ENCODE measurements at regions not wholly inside any gene's neighbourhood (a gene's known extent, or its start where the extent isn't known, plus 50 kb on each side); places are given as distances from the start of the nearest gene placed in this dataset.
A peak's percentile ranks its signal among the peaks of the same experiment; 100 is the strongest.

DNA sequence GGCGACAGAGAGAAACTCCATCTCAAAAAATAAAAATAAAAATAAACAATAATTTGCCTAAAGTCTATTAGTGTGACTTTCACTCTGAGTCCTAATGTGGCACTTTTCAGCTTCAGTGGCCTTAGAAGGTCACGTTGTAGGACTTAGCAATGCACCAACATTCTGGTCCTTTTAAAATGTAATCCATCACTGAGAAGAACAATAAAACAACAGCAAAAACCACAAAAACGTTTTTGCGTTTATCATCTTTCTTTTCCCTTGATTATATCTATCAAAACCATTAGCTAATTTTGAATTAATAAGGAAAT is 190.1 kb upstream of the ZNF608 start (continued):
- TF ChIP-seq, protein P1, sequence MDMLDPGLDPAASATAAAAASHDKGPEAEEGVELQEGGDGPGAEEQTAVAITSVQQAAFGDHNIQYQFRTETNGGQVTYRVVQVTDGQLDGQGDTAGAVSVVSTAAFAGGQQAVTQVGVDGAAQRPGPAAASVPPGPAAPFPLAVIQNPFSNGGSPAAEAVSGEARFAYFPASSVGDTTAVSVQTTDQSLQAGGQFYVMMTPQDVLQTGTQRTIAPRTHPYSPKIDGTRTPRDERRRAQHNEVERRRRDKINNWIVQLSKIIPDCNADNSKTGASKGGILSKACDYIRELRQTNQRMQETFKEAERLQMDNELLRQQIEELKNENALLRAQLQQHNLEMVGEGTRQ (IDR thresholded peaks at IDR 0.05; ENCODE audit: borderline replicate concordance, low read depth, low read length): no peak
- TF ChIP-seq CHD4 (IDR thresholded peaks at IDR 0.05): no peak
- TF ChIP-seq ZBED1 (IDR thresholded peaks at IDR 0.05; ENCODE audit: borderline replicate concordance): no peak
- 0 out of 2 replicates have a peak, but pooled peaks have one; percentile 22 for TF ChIP-seq BMI1 (IDR thresholded peaks at IDR 0.05; ENCODE audit: borderline replicate concordance)
- peak; percentile 48; the same call in 1 of the 2 replicates for TF ChIP-seq CREM (IDR thresholded peaks at IDR 0.05; ENCODE audit: low read depth)
- TF ChIP-seq NBN (IDR thresholded peaks at IDR 0.05): peak; percentile 7
- peak; percentile 80 for TF ChIP-seq BCL11A (IDR thresholded peaks at IDR 0.05; ENCODE audit: low read depth, low read length)
- peak; percentile 51; the same call in 1 of the 2 replicates for TF ChIP-seq FOXM1 (IDR thresholded peaks at IDR 0.05; ENCODE audit: low read depth, low read length)
- TF ChIP-seq MXI1 (IDR thresholded peaks at IDR 0.05; ENCODE audit: low read depth, low read length): no peak; the same call in 1 of the 2 replicates
- TF ChIP-seq, protein P2, sequence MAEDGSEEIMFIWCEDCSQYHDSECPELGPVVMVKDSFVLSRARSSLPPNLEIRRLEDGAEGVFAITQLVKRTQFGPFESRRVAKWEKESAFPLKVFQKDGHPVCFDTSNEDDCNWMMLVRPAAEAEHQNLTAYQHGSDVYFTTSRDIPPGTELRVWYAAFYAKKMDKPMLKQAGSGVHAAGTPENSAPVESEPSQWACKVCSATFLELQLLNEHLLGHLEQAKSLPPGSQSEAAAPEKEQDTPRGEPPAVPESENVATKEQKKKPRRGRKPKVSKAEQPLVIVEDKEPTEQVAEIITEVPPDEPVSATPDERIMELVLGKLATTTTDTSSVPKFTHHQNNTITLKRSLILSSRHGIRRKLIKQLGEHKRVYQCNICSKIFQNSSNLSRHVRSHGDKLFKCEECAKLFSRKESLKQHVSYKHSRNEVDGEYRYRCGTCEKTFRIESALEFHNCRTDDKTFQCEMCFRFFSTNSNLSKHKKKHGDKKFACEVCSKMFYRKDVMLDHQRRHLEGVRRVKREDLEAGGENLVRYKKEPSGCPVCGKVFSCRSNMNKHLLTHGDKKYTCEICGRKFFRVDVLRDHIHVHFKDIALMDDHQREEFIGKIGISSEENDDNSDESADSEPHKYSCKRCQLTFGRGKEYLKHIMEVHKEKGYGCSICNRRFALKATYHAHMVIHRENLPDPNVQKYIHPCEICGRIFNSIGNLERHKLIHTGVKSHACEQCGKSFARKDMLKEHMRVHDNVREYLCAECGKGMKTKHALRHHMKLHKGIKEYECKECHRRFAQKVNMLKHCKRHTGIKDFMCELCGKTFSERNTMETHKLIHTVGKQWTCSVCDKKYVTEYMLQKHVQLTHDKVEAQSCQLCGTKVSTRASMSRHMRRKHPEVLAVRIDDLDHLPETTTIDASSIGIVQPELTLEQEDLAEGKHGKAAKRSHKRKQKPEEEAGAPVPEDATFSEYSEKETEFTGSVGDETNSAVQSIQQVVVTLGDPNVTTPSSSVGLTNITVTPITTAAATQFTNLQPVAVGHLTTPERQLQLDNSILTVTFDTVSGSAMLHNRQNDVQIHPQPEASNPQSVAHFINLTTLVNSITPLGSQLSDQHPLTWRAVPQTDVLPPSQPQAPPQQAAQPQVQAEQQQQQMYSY (CRISPR knock-in tag; IDR thresholded peaks at IDR 0.05): no peak
- TF ChIP-seq JUND (IDR thresholded peaks at IDR 0.05; ENCODE audit: low read depth, low read length): peak; percentile 77; the same call in 1 of the 2 replicates
- peak; percentile 56; the same call in 1 of the 2 replicates for TF ChIP-seq IRF4 (IDR thresholded peaks at IDR 0.05; ENCODE audit: low read depth, low read length)
- TF ChIP-seq ATF7 (IDR thresholded peaks at IDR 0.05; ENCODE audit: low read depth): no peak; the same call in 1 of the 2 replicates
- no peak for TF ChIP-seq ZNF207 (IDR thresholded peaks at IDR 0.05; ENCODE audit: borderline replicate concordance)
- no peak for TF ChIP-seq POLR2A (IDR thresholded peaks at IDR 0.05; ENCODE audit: low read depth, low read length)
- TF ChIP-seq HCFC1 (IDR thresholded peaks at IDR 0.05; ENCODE audit: low read length): no peak
- TF ChIP-seq, protein P3, sequence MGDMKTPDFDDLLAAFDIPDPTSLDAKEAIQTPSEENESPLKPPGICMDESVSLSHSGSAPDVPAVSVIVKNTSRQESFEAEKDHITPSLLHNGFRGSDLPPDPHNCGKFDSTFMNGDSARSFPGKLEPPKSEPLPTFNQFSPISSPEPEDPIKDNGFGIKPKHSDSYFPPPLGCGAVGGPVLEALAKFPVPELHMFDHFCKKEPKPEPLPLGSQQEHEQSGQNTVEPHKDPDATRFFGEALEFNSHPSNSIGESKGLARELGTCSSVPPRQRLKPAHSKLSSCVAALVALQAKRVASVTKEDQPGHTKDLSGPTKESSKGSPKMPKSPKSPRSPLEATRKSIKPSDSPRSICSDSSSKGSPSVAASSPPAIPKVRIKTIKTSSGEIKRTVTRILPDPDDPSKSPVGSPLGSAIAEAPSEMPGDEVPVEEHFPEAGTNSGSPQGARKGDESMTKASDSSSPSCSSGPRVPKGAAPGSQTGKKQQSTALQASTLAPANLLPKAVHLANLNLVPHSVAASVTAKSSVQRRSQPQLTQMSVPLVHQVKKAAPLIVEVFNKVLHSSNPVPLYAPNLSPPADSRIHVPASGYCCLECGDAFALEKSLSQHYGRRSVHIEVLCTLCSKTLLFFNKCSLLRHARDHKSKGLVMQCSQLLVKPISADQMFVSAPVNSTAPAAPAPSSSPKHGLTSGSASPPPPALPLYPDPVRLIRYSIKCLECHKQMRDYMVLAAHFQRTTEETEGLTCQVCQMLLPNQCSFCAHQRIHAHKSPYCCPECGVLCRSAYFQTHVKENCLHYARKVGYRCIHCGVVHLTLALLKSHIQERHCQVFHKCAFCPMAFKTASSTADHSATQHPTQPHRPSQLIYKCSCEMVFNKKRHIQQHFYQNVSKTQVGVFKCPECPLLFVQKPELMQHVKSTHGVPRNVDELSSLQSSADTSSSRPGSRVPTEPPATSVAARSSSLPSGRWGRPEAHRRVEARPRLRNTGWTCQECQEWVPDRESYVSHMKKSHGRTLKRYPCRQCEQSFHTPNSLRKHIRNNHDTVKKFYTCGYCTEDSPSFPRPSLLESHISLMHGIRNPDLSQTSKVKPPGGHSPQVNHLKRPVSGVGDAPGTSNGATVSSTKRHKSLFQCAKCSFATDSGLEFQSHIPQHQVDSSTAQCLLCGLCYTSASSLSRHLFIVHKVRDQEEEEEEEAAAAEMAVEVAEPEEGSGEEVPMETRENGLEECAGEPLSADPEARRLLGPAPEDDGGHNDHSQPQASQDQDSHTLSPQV (IDR thresholded peaks at IDR 0.05): no peak
- no peak; the same call in 1 of the 2 replicates for TF ChIP-seq POLR2AphosphoS5 (IDR thresholded peaks at IDR 0.05; ENCODE audit: low read length)
- TF ChIP-seq POLR2AphosphoS2 (IDR thresholded peaks at IDR 0.05; ENCODE audit: low read depth, low read length): no peak
- no peak for TF ChIP-seq NFXL1 (IDR thresholded peaks at IDR 0.05; ENCODE audit: borderline replicate concordance)
- TF ChIP-seq, protein P4, sequence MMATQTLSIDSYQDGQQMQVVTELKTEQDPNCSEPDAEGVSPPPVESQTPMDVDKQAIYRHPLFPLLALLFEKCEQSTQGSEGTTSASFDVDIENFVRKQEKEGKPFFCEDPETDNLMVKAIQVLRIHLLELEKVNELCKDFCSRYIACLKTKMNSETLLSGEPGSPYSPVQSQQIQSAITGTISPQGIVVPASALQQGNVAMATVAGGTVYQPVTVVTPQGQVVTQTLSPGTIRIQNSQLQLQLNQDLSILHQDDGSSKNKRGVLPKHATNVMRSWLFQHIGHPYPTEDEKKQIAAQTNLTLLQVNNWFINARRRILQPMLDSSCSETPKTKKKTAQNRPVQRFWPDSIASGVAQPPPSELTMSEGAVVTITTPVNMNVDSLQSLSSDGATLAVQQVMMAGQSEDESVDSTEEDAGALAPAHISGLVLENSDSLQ (IDR thresholded peaks at IDR 0.05): no peak
- TF ChIP-seq ZNF384 (IDR thresholded peaks at IDR 0.05; ENCODE audit: borderline replicate concordance, low read depth, low read length): no peak
- peak in 1 of 2 experiments; percentile 69; a peak in 2 of 4 replicates for TF ChIP-seq SRF (IDR thresholded peaks at IDR 0.05; ENCODE audit: low read depth in 2 of 2, low read length in 2 of 2)

Measured in GM12878 (cell line).